Activated naive CD4-positive, alpha-beta T cell treated with anti-CD3 and anti-CD28 coated beads, Interleukin-2, amount 50 U/mL, for 24 hours (primary cell): ENCODE measurements at regions not wholly inside any gene's neighbourhood (a gene's known extent, or its start where the extent isn't known, plus 50 kb on each side); places are given as distances from the start of the nearest gene placed in this dataset.
"Not testable (repeated sequence)": the region's sequence is repeated elsewhere in the genome, so short reads cannot be mapped to it uniquely, and the experiment has no call there.

Experiments
- H3K27ac Mint-ChIP-seq: one replicate; pipeline ENCODE4 v1.8.0; 2021; ENCODE audit warnings: mild to moderate bottlenecking, mixed read lengths
- H3K27me3 Mint-ChIP-seq: one replicate; pipeline ENCODE4 v1.8.0; 2021; ENCODE audit warnings: mixed read lengths
- H3K36me3 Mint-ChIP-seq: one replicate; pipeline ENCODE4 v1.8.0; 2021; ENCODE audit warnings: mixed read lengths
- H3K4me1 Mint-ChIP-seq: one replicate; pipeline ENCODE4 v1.8.0; 2021; ENCODE audit warnings: mixed read lengths
- H3K4me3 Mint-ChIP-seq: one replicate; pipeline ENCODE4 v1.8.0; 2021; ENCODE audit warnings: mild to moderate bottlenecking, mixed read lengths
- H3K9me3 Mint-ChIP-seq: one replicate; pipeline ENCODE4 v1.8.0; 2021; ENCODE audit warnings: mixed read lengths

- Mint-ChIP-seq H3K36me3 (no peaks in the 10 kb centered on the region), H3K9me3 (no peaks in the 10 kb centered on the region), H3K4me3 (no peak overlapping the region), H3K27ac (no peak overlapping the region), H3K4me1 (no peaks in the 10 kb centered on the region), H3K27me3 (peaks cover 20% of the 10 kb centered on the region)
Measured at GRCh38 chr2:75432761-75433361, 127.9 kb downstream of the EVA1A start.

GRCh38 chr2:75431763-75432162, 129.0 kb downstream of the EVA1A start:
- no peaks in the 10 kb centered on the region for H3K9me3 Mint-ChIP-seq
- no peaks in the 10 kb centered on the region for H3K4me1 Mint-ChIP-seq
- no peak overlapping the region for H3K4me3 Mint-ChIP-seq
- H3K36me3 Mint-ChIP-seq = no peaks in the 10 kb centered on the region
- H3K27ac Mint-ChIP-seq = no peak overlapping the region
- peaks cover 22% of the 10 kb centered on the region for H3K27me3 Mint-ChIP-seq

- peaks cover 22% of the 10 kb centered on the region for H3K27me3 Mint-ChIP-seq
- H3K4me1 Mint-ChIP-seq = no peaks in the 10 kb centered on the region
- no peak overlapping the region for H3K4me3 Mint-ChIP-seq
- H3K9me3 Mint-ChIP-seq = no peaks in the 10 kb centered on the region
- H3K36me3 Mint-ChIP-seq = no peaks in the 10 kb centered on the region
- no peak overlapping the region for H3K27ac Mint-ChIP-seq
Measured at GRCh38 chr2:75431276-75431675, 129.5 kb downstream of the EVA1A start.

GRCh38 chr2:75430449-75430848, 130.3 kb downstream of the EVA1A start:
- not testable (repeated sequence) for H3K9me3 Mint-ChIP-seq, H3K27ac Mint-ChIP-seq, H3K4me3 Mint-ChIP-seq, H3K4me1 Mint-ChIP-seq, H3K36me3 Mint-ChIP-seq
- H3K27me3 Mint-ChIP-seq = peaks cover 25% of the 10 kb centered on the region

GRCh38 chr2:75428646-75429443, 131.9 kb downstream of the EVA1A start:
- H3K36me3 Mint-ChIP-seq = no peaks in the 10 kb centered on the region
- no peak overlapping the region for H3K4me3 Mint-ChIP-seq
- H3K27me3 Mint-ChIP-seq = peaks cover 25% of the 10 kb centered on the region
- no peaks in the 10 kb centered on the region for H3K4me1 Mint-ChIP-seq
- no peaks in the 10 kb centered on the region for H3K9me3 Mint-ChIP-seq
- H3K27ac Mint-ChIP-seq = no peak overlapping the region

GRCh38 chr2:75428060-75428459, 132.7 kb downstream of the EVA1A start:
- Mint-ChIP-seq H3K9me3 (no peaks in the 10 kb centered on the region), H3K4me1 (no peaks in the 10 kb centered on the region), H3K27ac (no peak overlapping the region), H3K27me3 (peaks cover 27% of the 10 kb centered on the region), H3K4me3 (no peak overlapping the region), H3K36me3 (no peaks in the 10 kb centered on the region)

- H3K36me3 Mint-ChIP-seq = no peaks in the 10 kb centered on the region
- no peak overlapping the region for H3K4me3 Mint-ChIP-seq
- H3K27me3 Mint-ChIP-seq = peaks cover 24% of the 10 kb centered on the region
- no peaks in the 10 kb centered on the region for H3K9me3 Mint-ChIP-seq
- no peaks in the 10 kb centered on the region for H3K4me1 Mint-ChIP-seq
- H3K27ac Mint-ChIP-seq = no peak overlapping the region
Measured at GRCh38 chr2:75424936-75425619, 135.7 kb downstream of the EVA1A start.

- Mint-ChIP-seq H3K4me1 (peaks cover 3% of the 10 kb centered on the region), H3K9me3 (no peaks in the 10 kb centered on the region), H3K36me3 (no peaks in the 10 kb centered on the region), H3K4me3 (no peak overlapping the region), H3K27ac (no peak overlapping the region), H3K27me3 (peaks cover 18% of the 10 kb centered on the region)
Measured at GRCh38 chr2:75421986-75422385, 138.8 kb downstream of the EVA1A start.

- peak overlapping the region; percentile 77 for H3K4me3 Mint-ChIP-seq
- H3K27ac Mint-ChIP-seq = peak overlapping the region; percentile 42
- peaks cover 22% of the 10 kb centered on the region for H3K4me1 Mint-ChIP-seq
- H3K27me3 Mint-ChIP-seq = peaks cover 7% of the 10 kb centered on the region
- H3K36me3 Mint-ChIP-seq = peaks cover 3% of the 10 kb centered on the region
- peaks cover 5% of the 10 kb centered on the region for H3K9me3 Mint-ChIP-seq
Measured at GRCh38 chr2:75416420-75417342, 144.1 kb downstream of the EVA1A start.

GRCh38 chr2:75415731-75416130, 145.0 kb downstream of the EVA1A start:
- H3K9me3 Mint-ChIP-seq = peaks cover 5% of the 10 kb centered on the region
- H3K36me3 Mint-ChIP-seq = peaks cover 5% of the 10 kb centered on the region
- no peak overlapping the region for H3K27ac Mint-ChIP-seq
- peaks cover 22% of the 10 kb centered on the region for H3K4me1 Mint-ChIP-seq
- peaks cover 6% of the 10 kb centered on the region for H3K27me3 Mint-ChIP-seq
- peak overlapping the region; percentile 23 for H3K4me3 Mint-ChIP-seq

GRCh38 chr2:75415111-75415626, 145.6 kb downstream of the EVA1A start:
- Mint-ChIP-seq H3K4me1 (peaks cover 22% of the 10 kb centered on the region), H3K27ac (no peak overlapping the region), H3K27me3 (peaks cover 9% of the 10 kb centered on the region), H3K4me3 (peak overlapping the region; percentile 23), H3K9me3 (peaks cover 10% of the 10 kb centered on the region), H3K36me3 (peaks cover 9% of the 10 kb centered on the region)

GRCh38 chr2:75411574-75411973, 149.2 kb downstream of the EVA1A start:
- Mint-ChIP-seq H3K36me3 (peaks cover 11% of the 10 kb centered on the region), H3K4me3 (no peak overlapping the region), H3K27me3 (peaks cover 8% of the 10 kb centered on the region), H3K4me1 (peaks cover 15% of the 10 kb centered on the region), H3K27ac (no peak overlapping the region), H3K9me3 (peaks cover 13% of the 10 kb centered on the region)

- H3K9me3 Mint-ChIP-seq = peaks cover 13% of the 10 kb centered on the region
- H3K27ac Mint-ChIP-seq = no peak overlapping the region
- H3K27me3 Mint-ChIP-seq = peaks cover 8% of the 10 kb centered on the region
- peaks cover 11% of the 10 kb centered on the region for H3K36me3 Mint-ChIP-seq
- peaks cover 9% of the 10 kb centered on the region for H3K4me1 Mint-ChIP-seq
- H3K4me3 Mint-ChIP-seq = no peak overlapping the region
Measured at GRCh38 chr2:75410702-75411101, 150.0 kb downstream of the EVA1A start.

- Mint-ChIP-seq H3K27ac (no peak overlapping the region), H3K4me3 (no peak overlapping the region), H3K9me3 (peaks cover 13% of the 10 kb centered on the region), H3K27me3 (peaks cover 9% of the 10 kb centered on the region), H3K4me1 (peaks cover 4% of the 10 kb centered on the region), H3K36me3 (peaks cover 11% of the 10 kb centered on the region)
Measured at GRCh38 chr2:75408771-75409170, 152.0 kb downstream of the EVA1A start.

GRCh38 chr2:75407038-75407530, 153.7 kb downstream of the EVA1A start:
- Mint-ChIP-seq H3K9me3 (peaks cover 9% of the 10 kb centered on the region), H3K27ac (no peak overlapping the region), H3K36me3 (peaks cover 9% of the 10 kb centered on the region), H3K27me3 (peaks cover 11% of the 10 kb centered on the region), H3K4me1 (peaks cover 4% of the 10 kb centered on the region), H3K4me3 (no peak overlapping the region)
